Mesothelial cell of epicardium (in vitro differentiated cells): ENCODE measurements at regions not wholly inside any gene's neighbourhood (a gene's known extent, or its start where the extent isn't known, plus 50 kb on each side); places are given as distances from the start of the nearest gene placed in this dataset.

Experiments used
- DNase-seq, 2 experiments: peaks; one replicate each; pipeline ENCODE4 v3.0.0; 2021; ENCODE audit warnings: low spot score in 2 of 2; ENCODE audit not compliant: unreplicated experiment in 2 of 2
- H3K27ac Mint-ChIP-seq: 2 replicates; pipeline ENCODE4 v1.8.0; 2021; ENCODE audit warnings: mixed read lengths
- H3K27me3 Mint-ChIP-seq: 2 replicates; pipeline ENCODE4 v1.8.0; 2021; ENCODE audit warnings: low read depth, mixed read lengths
- H3K36me3 Mint-ChIP-seq: 2 replicates; pipeline ENCODE4 v1.8.0; 2021; ENCODE audit warnings: mixed read lengths
- H3K4me1 Mint-ChIP-seq: 2 replicates; pipeline ENCODE4 v1.8.0; 2021; ENCODE audit warnings: mixed read lengths
- H3K4me3 Mint-ChIP-seq: 2 replicates; pipeline ENCODE4 v1.8.0; 2021; ENCODE audit warnings: mild to moderate bottlenecking, moderate library complexity, mixed read lengths
- H3K9me3 Mint-ChIP-seq: 2 replicates; pipeline ENCODE4 v1.8.0; 2021; ENCODE audit warnings: mixed read lengths
- TF ChIP-seq, protein P1 (sequence below): fragments of 200-600 bp; sonication (generic); IDR thresholded peaks from one replicate; pipeline ENCODE4 v1.5.0; 2021; ENCODE audit warnings: antibody characterized with exemption; ENCODE audit not compliant: unreplicated experiment

DNA sequence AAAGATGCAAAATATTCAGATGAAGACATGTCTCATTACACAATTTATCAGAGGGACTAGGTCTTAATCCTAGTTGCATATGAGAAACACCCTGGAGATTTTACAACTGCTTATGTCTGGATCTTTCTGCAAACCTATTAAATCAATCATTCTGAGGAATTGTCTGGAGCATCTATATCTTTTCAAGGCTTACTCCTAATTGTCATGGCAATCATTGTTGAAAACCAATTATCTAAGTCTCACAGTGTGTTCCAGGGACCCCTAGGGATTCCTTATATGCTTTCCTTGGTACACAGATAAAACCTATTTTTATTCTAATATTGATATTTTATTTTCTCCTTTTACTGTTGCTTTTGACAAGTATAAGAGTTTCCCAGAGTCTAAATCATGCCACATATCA lies 696.9 kb upstream of the EYS start:
- no peaks in the 10 kb centered on the region for H3K9me3 Mint-ChIP-seq
- no peaks in the 10 kb centered on the region for H3K36me3 Mint-ChIP-seq
- no peak for DNase-seq
- no peak overlapping the region for H3K27ac Mint-ChIP-seq
- no peaks in the 10 kb centered on the region for H3K4me1 Mint-ChIP-seq
- H3K27me3 Mint-ChIP-seq = peaks cover 6% of the 10 kb centered on the region
- H3K4me3 Mint-ChIP-seq = no peak overlapping the region
- TF ChIP-seq, protein P1, sequence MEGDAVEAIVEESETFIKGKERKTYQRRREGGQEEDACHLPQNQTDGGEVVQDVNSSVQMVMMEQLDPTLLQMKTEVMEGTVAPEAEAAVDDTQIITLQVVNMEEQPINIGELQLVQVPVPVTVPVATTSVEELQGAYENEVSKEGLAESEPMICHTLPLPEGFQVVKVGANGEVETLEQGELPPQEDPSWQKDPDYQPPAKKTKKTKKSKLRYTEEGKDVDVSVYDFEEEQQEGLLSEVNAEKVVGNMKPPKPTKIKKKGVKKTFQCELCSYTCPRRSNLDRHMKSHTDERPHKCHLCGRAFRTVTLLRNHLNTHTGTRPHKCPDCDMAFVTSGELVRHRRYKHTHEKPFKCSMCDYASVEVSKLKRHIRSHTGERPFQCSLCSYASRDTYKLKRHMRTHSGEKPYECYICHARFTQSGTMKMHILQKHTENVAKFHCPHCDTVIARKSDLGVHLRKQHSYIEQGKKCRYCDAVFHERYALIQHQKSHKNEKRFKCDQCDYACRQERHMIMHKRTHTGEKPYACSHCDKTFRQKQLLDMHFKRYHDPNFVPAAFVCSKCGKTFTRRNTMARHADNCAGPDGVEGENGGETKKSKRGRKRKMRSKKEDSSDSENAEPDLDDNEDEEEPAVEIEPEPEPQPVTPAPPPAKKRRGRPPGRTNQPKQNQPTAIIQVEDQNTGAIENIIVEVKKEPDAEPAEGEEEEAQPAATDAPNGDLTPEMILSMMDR = no peak

DNA sequence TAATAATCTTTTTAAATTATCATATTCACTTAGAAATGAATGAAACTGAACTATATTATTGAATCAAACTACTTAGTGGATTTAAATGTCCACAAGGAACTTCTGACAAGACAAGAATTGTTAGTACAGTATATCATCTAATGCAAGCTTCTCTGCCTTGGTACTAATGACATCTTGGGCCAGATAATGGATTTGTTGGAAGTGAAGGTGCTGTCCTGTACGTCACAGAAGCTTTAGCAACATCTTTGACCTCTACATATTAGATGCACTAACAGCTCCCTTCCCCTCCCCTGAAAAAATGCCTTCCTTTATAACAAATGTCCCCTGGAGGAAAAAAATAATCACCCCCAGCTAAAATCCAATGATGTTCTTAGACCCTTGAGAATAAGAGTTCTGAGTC lies 695.8 kb upstream of the EYS start:
- TF ChIP-seq, protein P1 = no peak
- no peaks in the 10 kb centered on the region for H3K36me3 Mint-ChIP-seq
- H3K27ac Mint-ChIP-seq = no peak overlapping the region

DNA sequence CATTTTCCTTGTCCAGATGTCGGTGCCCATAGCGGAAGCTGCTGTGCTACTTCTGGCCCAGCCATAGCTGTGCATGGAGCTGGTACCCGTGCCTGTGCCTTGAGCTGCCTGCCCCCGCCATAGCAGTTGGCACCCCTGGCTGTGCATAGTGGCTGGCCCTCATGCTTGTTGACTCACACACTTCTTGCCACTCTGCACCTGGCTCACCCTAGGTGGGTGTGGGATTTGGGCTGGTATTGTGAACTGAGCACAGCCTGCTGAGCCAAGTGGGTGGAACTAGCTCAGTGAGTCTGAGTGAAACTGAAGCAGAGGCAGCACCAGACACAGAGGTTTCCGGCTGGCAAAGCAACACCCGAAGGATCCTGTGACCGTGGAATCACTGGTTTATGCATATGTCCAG lies 689.5 kb upstream of the EYS start:
- Mint-ChIP-seq H3K27me3 (peaks cover 9% of the 10 kb centered on the region), H3K4me1 (no peaks in the 10 kb centered on the region), H3K9me3 (no peaks in the 10 kb centered on the region), H3K4me3 (no peak overlapping the region), H3K36me3 (no peaks in the 10 kb centered on the region), H3K27ac (no peak overlapping the region)
- DNase-seq = no peak
- TF ChIP-seq, protein P1 = no peak

More for the DNA sequence above, 695.8 kb upstream of the EYS start:
- Mint-ChIP-seq H3K9me3 (no peaks in the 10 kb centered on the region), H3K4me3 (no peak overlapping the region), H3K27me3 (peaks cover 6% of the 10 kb centered on the region), H3K4me1 (no peaks in the 10 kb centered on the region)
- DNase-seq = no peak

DNA sequence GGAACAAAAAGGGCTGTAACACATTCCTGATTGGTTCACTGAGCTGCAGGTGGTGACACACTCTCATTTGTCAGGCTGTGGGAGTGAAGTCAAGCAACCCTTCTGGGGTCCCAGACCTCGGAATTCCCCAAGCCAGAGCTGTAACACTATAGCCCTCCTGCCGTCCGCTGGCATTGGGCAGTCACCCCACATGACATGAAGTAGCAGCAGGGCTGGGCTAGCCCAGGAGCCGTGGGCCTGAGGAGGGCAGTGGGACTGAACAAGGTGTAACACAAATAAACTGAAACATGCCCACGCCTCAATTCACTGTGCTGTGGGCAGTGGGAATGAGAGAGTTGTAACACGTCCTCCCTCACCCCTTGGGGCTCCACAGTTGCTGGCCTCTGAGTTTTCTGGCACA lies 689.1 kb upstream of the EYS start:
- no peak overlapping the region for H3K4me3 Mint-ChIP-seq
- no peaks in the 10 kb centered on the region for H3K36me3 Mint-ChIP-seq
- no peak overlapping the region for H3K27ac Mint-ChIP-seq
- H3K4me1 Mint-ChIP-seq = no peaks in the 10 kb centered on the region
- H3K27me3 Mint-ChIP-seq = peaks cover 9% of the 10 kb centered on the region
- no peaks in the 10 kb centered on the region for H3K9me3 Mint-ChIP-seq
- DNase-seq = no peak
- TF ChIP-seq, protein P1 = no peak

DNA sequence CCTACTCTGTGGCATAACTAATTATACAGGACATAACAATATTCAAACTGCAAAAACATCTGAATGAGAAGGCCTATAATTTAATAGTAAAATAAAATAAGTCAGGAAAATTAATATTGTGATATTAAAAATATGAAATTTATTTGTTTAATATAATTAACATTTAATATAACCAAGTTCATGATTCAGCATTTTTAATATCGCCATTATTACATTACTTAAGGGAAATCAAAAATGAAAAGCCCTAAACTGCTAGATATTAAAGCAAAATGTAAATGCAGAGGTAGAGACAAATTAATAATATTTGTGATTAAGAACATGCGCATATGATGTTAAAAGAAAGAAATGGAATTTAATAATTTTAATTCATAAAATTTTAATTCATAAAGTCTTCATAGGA lies 683.4 kb upstream of the EYS start:
- Mint-ChIP-seq H3K27ac (no peak overlapping the region), H3K4me3 (no peak overlapping the region), H3K4me1 (no peaks in the 10 kb centered on the region), H3K36me3 (no peaks in the 10 kb centered on the region), H3K9me3 (no peaks in the 10 kb centered on the region), H3K27me3 (peaks cover 2% of the 10 kb centered on the region)
- DNase-seq = no peak
- TF ChIP-seq, protein P1 = no peak

DNA sequence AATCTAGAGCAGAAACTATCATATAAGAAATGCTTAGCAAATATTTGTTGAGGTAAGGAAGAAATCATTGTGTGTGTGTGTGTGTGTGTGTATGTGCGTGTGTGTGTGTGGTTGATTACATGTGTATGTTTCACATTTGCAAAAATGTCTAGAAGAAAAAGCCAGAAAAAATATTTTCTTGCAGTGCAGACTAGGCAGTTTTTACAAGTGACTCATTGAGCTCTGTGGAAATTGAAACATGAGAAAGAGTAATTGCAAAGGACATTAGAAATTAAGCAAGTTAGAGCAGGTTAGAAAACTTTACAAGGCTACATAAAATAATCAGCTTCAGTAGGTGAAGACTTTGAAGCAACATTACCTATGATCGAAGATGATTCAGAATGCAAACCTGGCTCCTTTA lies 669.0 kb upstream of the EYS start:
- DNase-seq = no peak
- H3K9me3 Mint-ChIP-seq = no peaks in the 10 kb centered on the region
- H3K27me3 Mint-ChIP-seq = peaks cover 4% of the 10 kb centered on the region
- H3K27ac Mint-ChIP-seq = no peak overlapping the region
- H3K36me3 Mint-ChIP-seq = no peaks in the 10 kb centered on the region
- no peak overlapping the region for H3K4me3 Mint-ChIP-seq
- TF ChIP-seq, protein P1 = no peak
- H3K4me1 Mint-ChIP-seq = peaks cover 3% of the 10 kb centered on the region
